ENCODE measurements at regions not wholly inside any gene's neighbourhood (a gene's known extent, or its start where the extent isn't known, plus 50 kb on each side); places are given as distances from the start of the nearest gene placed in this dataset.
"Not testable (repeated sequence)": the region's sequence is repeated elsewhere in the genome, so short reads cannot be mapped to it uniquely, and the experiment has no call there.

DNA sequence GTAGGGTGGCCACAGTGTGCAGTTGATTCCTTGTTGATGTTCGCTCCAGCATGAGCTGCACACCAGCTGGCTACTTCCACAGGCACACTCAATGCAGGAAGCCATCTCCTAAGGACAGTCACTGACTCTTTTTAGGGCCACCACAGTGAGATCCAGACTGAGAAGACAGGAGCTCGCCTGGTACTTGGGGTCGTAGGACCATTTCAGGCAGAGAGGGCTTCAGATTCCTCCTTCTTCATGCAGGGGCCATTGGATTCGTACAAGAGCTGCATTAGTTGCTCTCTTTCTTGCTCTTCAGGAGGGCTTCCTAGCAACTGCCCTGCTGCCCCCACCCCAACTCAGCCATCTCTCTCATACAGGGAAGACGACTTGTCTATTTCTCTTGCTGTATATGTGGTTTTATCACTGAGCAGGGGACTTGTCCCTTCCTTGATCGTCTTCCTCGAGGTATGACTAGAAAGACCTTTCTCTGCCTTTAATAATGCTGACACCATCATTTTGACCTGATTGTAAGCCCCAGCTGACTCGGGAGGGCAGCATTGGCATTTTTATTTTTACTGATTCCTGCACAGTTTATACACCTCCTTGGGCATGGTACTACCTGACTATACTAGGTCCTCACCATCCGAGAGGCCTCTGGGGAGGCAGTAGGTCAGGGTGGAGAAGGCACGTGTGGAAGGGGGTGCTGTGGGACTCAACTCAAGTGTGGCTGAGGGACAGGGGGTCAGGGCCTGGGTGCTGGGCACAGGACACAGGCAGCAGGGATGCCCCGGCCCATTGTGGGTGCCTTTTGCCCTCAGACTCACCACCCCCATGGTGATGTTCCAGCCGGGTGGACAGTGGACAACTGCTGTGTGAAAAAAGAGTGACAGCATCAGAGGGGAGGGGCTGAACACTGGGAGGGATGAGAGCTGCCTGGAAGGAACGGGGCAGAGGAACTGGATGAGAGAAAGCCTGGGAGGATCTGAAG is 136.7 kb upstream of the ZNF746 start:
- no peak for DNase-seq

DNA sequence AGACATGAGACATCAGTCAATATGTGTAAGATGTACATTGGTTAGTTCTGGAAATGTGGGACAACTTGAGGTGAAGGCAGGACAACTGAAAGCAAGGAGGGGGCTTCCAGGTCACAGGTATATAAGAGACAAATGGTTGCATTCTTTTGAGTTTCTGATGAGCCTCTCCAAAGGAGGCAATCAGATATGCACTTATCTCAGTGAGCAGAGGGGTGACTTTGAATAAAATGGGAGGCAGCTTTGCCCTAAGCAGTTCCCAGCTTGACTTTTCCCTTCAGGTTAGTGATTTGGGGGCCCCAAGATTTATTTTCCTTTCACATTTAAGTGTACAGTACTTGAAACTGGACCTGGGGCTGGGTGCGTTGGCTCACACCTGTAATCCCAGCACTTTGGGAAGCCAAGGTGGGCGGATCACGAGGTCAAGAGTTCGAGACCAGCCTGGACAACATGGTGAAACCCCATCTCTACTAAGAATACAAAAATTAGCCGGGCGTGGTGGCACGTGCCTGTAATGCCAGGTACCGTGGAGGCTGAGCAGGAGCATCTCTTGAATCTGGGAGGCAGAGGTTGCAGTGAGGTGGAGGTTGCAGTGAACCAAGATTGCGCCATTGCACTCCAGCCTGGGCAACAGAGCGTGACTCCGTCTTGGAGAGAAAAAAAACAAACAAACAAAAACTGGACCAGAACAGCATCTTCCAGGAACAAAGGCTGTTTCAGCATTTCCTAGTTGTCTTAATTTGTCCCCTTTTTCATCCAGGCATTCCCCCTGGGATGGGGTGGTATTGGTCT is 130.9 kb upstream of the ZNF746 start:
- not testable (repeated sequence) for DNase-seq

DNA sequence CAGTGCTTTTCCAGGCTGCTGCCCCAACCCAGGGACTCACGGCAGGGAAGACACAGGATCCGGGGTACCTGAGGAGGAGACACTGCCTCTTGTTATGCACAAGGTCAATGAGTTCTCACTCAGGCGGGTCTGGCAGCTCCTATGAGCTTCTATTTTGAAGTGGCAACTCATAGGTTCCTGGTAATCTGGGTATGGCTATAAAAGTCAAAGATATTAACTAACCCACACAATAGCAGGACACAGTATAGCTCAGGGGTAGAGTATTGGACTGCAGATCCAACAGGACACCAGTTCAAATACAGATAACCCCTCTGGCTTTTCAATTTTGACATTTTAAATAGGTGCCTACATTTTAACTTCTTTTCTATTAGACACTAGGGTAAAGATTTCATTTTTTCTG is 130.3 kb upstream of the ZNF746 start:
- no peak for DNase-seq

DNA sequence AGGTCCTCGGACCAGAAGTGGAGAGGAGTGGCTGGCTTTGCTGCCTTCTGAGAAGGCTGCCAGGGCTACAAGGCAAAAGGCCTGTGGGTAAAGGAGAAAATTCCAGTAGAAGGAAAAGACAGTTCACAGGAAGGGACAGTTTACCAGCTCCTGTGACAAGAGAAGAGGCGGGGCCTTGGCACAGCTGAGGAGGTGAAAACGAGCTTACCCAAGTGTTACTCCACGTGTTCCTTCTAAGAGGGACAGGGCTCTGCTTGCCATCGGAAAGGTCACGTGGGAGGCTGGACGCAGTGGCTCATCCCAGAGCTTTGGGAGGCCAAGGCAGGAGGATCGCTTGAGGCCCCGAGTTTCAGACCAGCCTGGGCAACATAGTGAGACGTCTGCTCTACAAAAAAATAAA is 129.4 kb upstream of the ZNF746 start:
- no peak for DNase-seq

DNA sequence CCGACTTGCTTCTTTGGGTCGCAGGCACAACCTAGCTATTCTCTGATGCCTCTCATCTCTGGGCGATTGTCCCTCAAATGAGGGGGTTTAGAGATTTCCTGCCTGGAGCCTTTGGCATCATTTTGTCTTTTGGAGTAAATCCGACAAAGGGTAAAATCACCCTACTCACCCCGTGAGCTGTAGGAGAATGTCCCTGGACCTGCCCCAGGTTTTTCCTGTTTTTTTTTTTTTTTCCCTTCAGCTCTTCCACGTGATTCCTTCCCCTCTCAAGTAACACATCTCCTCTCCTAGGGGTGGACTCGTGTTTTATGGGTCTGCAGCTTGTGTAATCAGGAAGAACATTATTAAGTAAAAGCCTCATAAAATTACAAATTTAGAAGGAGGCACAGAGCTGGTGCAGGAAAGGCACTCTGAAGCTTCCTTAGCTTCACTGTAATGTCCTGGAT is 128.4 kb upstream of the ZNF746 start:
- DNase-seq, result no peak

DNA sequence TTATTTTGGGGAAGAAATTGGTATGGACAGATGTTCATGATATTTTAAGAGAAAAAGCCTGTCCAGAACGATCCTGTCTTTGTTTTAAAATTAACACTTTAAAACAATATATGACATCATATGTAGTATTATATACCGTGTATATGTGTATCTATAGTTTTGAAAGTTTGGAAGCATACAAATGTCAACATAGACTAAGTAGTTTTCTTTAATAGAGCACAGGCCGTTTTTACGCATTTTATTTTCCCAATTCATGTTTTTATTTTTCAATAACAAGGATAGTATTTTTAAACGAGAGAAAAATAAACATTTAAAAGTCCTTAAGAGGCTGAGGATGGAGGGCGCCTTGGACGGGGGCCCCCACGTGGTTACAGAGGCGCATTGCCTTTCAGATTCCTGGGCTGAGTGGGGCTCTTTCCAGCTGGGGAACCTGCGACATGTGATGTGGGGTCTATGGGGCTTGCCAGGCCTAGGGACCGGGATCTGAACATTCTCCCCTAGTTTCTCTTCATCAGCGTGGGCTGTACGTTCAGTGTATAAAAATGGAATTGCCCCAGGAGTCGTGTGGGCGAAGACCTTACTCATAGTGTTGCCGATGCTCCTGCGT is 127.8 kb upstream of the ZNF746 start:
- DNase-seq, result no peak

DNA sequence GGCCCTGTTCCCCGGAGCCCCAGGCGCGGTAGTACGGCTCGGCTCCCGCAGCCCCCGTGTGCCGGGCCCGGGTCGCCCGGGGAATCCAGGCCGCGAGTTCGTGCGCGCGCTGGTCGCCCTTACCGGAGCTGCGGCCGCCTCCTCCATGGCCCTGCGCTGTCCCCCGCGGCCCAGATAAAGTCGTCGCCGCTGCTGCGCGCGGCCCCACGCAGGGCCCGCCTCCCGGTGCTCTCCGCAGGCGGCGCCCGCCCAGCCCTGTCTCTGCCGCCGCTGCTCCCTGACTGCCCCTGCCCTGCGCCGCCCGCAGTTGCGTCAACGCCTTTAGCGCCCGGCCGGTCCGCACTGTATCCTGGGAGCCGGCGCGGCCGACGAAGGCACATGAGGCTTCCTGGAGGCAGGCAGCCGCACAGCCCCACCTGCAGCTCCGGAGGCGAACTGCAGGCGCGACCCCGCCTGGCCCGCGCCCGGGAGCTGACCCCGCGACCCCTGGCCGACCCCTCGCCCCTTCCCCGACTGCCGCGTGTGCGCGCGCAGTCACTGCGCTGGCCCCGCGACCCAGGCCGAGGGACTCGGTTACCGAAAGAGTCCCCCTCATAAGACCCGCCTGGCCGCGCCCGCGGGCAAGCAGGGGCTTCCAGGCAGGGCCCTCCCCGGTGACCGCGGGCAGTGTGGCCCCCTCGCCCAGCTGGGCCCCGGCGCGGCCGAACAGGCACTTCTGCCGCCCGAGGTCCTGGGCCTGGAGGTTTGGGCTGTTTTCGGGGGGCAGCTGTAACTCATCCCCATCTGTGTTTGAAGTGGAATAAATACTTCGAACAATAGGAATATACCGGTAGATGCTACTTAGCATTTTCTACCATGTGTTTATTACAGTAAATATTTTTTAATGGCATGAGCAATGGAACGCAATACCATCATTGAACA is 127.1 kb upstream of the ZNF746 start:
- peak; percentile 31 for DNase-seq

DNA sequence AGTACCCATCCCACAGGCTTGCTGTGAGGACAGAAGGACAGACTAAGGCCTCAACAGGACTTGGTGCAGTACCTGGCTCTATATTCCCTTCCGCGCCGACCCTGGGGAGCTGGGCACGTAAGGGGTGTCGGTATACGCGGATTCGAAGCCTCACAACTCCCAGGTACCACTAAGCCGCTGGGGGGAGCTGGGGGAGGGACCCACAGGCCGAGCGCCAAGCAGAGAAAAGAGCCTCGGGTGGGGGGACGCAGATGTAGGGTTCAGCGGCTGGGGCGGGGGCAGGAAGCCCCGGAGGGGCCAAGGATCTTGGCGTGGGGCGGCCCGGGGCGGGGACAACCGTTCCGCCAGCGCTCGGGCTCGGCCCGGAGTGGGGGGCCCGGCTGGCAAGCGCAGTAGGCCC is 126.4 kb upstream of the ZNF746 start:
- no peak for DNase-seq

DNA sequence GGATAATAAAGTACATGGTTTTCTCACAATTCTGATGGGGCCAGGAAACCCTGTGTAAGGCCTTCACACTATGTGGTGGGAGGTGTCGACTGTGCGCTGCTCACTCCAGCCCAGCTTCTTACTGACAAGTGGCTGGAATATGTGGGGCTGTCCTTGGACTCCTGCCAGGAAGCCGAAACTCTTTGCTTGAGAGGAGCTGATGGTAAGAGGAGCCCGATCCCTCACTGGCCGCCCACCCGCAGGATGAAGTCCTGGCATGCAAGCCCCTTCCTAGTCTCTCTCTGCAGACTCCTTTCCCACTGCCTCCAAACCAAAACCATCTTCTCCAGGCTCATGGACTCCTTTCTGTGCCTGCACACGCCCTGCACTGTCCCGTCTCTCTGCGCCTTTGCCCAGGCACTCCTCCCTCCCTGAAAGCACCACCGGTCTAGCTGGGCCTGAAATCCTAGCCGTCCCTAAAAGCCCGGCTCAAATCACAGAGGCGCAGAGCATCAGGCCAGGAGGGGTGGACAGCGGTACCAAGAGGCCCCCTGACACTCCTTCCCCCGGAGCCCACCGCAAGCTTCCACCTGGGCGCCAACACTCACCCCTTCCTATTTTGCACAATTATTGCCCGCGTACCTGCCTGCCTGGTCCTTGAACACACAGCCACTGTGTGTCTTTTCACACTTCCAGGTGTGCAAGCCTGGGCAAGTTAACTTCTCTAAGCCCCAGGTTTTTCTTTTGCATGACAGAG is 125.8 kb upstream of the ZNF746 start:
- not testable (repeated sequence) for DNase-seq

DNA sequence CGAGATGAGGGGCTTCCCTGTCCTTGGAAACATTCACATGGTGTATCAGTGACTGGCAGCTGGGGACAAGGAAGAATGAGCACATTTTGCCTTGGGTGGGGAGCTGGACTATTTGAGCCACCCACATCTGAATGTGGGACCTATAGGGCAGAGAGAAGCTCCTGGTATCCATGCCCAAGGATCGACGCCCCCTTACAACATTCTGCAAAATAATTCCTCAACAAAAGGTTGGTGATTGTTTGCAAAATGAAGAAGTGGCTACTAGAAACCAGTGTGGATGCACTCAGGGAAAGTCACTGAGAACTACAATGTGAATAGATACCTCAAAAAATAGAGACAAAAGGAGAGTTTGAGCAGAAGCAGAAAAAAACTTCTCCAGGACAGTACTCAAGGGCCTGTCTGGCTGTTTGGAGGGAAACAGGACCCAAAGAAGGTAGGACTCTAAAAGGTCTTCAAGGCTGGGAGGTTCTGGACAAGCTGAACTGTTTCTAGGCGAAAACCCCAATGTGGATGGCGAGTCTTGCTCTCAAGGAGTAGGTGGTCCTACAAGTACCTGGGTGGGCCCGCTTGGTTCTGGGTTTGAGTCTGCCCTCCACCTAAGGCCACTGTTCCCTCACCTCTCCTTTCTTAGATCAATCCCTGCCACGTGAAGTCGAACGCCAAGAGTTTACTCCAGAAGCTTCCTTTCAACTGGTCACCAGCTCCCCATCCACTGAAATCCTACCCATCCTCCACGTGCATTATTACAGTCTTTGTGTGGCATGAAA is 125.0 kb upstream of the ZNF746 start:
- DNase-seq, result no peak

DNA sequence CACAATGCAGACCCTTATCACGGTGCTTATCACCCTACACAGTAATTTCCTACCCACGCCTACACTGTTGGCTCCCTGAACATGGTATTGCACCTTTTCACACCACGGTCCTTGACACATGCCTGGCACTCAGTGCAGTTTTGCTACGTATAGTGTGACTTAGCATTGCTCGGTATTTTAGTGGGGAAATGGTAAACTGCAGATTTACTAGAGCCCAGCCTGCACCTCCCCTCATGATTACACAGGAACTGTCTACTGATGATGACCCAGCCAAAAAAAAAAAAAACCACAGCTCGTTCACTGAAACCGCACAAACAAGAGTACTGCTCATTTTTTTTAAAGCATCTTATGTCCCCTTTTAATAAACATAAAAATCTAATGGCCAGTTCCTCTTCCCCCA is 124.2 kb upstream of the ZNF746 start:
- no peak for DNase-seq

DNA sequence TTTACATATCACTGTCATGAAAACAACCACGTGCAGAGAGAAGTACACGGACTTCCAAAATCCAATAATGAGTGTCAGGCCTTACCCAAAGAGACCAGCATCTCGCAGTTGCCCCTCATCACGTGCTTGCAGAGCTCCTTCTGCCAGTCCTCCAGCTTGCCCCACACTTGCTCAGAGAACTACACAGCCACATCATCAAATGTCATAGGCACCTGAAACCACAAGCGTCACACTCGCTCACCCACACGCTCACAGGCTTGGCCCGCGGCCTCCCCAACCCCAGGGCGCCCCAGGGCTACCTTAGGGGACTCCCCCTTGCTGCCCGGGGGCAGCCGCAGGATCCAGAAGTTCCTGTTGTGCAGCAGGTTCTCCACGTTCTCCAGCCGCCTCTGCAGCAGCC is 123.4 kb upstream of the ZNF746 start:
- no peak for DNase-seq

DNA sequence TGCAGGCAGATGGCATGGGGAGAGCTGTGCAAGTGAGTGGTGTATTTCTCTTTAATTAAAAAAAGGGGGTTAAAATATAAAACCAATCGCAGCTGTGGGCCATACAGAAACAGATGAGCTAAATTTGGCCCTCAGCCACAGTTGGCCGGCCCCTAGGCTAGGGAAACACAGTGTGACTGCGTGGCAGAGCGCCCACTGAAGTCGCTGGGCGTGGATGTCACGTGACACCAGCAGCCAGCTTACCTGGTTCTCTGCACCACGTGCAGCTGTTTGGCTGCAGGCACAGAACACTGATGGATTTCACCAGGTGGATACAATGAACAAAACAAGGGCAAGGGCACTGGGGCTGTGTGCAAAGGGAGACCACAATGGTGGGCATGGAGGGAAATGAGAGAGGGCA is 119.3 kb upstream of the ZNF746 start:
- DNase-seq, result no peak

DNA sequence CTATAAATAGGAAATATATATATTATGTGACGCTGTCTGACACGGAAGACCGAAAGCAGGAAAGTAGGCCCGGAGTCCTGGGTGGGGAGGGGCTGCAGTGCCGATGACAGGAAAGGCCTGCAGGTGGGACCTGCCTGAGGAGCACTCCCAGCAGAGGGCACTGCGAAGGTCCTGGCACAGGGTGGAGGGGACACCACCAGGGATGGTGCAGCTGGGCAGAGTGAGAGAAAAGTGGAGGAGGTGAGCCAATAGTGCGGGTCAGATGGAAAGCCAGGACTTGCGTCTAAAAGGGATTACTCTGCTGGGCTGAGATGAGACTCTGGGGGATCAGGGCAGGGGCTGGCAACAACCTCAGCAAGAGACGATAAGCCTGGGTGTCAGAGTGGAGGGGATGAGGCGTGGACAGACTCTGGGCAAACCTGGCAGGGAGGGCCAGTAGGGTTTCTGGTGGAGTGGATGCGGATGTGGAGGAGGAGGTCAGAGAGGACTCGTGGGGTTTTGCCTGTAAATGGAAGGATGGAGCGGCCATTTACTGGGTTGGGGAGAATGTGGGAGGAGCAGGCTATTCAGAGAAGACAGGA is 118.2 kb upstream of the ZNF746 start:
- no peak for DNase-seq

DNA sequence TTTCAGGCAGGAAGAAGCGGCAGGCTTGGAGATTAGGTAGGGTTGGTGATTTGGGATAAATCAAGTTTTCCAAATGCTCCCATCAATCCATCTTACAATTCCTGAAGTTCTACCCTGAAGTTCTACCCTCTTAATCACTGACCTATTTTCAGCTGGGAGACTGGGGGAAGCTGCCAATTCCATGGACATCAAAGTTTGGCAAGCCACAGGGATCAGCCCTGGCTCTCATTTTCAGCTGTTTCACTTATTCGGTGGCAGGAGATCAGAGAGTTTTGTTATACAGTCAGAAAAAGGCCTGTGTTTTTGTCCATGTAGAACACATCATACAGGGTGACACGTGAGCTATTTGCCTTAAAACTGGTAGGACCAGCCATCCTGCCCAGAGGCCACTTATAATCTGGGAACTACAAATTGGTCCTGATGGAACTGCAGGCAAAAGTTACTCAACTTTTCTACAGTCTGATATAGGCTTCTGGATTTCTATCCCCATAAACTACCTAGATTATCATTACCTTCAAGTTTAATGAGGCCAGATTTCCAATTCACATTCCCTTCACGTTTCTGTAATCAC is 112.9 kb upstream of the ZNF746 start:
- DNase-seq, result no peak

DNA sequence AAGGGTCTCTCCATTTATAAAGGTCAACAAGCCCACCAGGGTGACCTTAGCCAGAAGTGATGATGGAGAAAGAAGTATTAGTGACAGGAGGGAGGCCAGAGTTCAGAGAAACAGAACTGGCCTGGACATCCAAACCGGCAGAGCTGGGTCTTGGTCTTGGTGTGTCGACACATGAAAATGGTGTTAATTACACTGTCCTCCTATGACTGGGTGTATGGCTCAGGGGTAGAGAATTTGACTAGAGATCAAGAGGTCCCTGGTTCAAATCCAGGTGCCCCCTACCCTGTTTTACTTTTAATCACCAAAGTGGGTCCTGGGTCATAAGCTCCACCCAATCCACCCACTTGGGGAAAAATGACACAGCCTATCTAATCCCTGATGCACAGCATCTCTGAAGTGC is 110.6 kb upstream of the ZNF746 start:
- no peak for DNase-seq

DNA sequence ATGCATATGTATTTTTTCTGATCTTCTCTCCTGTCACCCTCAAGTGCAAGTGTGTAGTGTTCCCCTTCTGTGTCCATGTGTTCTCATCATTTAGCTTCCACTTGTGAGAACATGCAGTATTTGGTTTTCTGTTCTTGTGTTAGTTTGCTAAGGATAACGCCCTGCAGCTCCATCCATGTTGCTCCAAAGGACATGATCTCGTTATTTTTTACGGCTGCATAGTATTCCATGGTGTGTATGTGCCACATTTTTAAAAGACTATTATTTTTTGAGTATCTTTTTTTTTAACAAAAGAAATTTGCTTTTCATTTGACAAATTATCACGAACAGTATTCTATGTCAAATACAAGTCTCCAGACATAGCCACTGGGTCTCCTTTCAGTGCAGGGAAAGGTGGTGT is 110.1 kb upstream of the ZNF746 start:
- no peak for DNase-seq

DNA sequence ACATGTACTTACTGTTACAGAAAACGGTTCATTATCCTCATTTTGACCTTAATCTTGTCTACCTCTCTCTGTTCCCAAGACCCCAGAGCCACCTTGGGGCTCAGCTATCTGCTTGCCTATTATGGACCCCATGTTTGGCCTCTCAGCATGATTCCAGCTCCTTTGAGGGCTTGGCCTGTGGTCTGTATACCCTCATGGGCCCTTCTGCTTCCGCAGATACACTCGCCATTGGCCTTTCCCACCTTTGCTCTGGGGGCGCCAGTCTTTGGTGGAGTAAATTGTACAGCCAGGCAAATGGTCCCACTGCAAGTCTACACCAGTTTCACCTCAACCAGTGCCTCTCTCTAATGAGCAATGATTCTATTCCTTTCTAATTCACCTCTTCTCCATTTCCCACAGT is 109.2 kb upstream of the ZNF746 start:
- no peak for DNase-seq

DNA sequence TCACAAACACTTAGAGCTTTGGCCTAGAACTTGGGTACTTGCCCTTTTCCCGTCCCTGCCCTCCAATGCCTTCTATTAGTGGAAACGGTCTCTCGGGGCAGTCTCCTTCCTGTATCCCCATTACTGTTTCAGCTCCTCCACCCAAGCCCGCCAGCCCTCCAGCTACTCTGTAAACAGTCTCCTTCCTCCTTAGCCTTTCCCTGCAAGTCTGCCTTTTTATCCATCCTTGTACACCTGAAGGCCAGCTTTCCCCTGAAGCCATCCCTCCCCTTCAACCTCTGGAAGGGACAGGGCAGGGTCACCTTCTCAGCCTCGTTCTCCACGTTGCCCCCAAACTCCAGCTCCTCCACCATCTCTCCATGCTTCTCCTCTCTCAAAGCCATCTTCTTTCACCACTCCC is 108.1 kb upstream of the ZNF746 start:
- DNase-seq, result no peak

DNA sequence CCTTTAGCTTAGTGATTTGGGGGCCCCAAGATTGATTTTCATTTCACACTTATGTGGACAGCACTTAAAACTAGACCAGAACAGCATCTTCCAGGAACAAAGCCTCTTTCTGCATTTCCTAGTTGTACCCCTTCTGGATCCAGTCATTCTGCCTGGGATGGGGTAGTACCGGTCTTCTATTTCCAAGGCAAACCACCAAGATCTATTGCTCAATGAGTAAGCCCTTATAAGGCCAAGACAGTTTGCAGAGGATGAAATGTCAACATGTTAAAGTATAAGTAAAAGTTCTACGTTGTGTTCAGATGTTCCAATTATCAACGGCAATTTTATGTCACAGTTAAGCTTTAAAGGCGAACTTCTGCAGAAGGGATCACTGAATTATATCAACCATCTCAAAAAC is 106.9 kb upstream of the ZNF746 start:
- no peak for DNase-seq

Data from NCI-H1417 treated with DMSO at 0.1 percent for 48 hours (cell line).